CD14-positive monocyte (primary cell): ENCODE measurements at regions not wholly inside any gene's neighbourhood (a gene's known extent, or its start where the extent isn't known, plus 50 kb on each side); places are given as distances from the start of the nearest gene placed in this dataset.

Source experiments
- DNase-seq, 3 donors: peaks; one replicate each; pipeline ENCODE4 v3.0.0-alpha.2; 2011 to 2022
- H2AFZ ChIP-seq: 2 replicates; pipeline ENCODE4 v1.6.0; 2012; ENCODE audit warnings: mild to moderate bottlenecking, low read depth, low read length, inconsistent platforms; ENCODE audit not compliant: insufficient read depth, poor library complexity, severe bottlenecking
- H3K27ac ChIP-seq, 2 donors: 1 replicate in 1 of 2; 2 replicates in 1 of 2; pipeline ENCODE4 v1.5.1; 2012 to 2013; ENCODE audit warnings: low read length in 2 of 2, control low read depth in 1 of 2, inconsistent platforms in 1 of 2, low read depth in 1 of 2, mild to moderate bottlenecking in 1 of 2
- H3K27me3 ChIP-seq, 2 donors: one replicate each; pipeline versions ENCODE4 v1.6.0 to v1.6.1; 2011 to 2013; ENCODE audit warnings: low read length in 2 of 2; ENCODE audit not compliant: control insufficient read depth in 2 of 2, insufficient read depth in 2 of 2
- H3K36me3 ChIP-seq, 2 donors: replicated peaks in 1 of 2; 1 replicate in 1 of 2; 2 replicates in 1 of 2; pipeline versions ENCODE4 v1.5.1 to v1.6.1; 2012 to 2013; ENCODE audit warnings: low read length in 2 of 2, control low read depth in 1 of 2, inconsistent platforms in 1 of 2, mild to moderate bottlenecking in 1 of 2; ENCODE audit not compliant: insufficient read depth in 2 of 2, control insufficient read depth in 1 of 2
- H3K4me1 ChIP-seq, 2 donors: 1 replicate in 1 of 2; 2 replicates in 1 of 2; pipeline versions ENCODE4 v1.5.1 to v1.6.1; 2012 to 2013; ENCODE audit warnings: low read length in 2 of 2, control low read depth in 1 of 2, inconsistent platforms in 1 of 2, mild to moderate bottlenecking in 1 of 2, moderate library complexity in 1 of 2; ENCODE audit not compliant: insufficient read depth in 2 of 2, control insufficient read depth in 1 of 2
- H3K4me2 ChIP-seq: replicated peaks from 2 replicates; pipeline ENCODE3; 2012; ENCODE audit warnings: low read length, moderate library complexity, mild to moderate bottlenecking; ENCODE audit not compliant: poor library complexity, severe bottlenecking; ENCODE audit errors: extremely low read depth
- H3K4me3 ChIP-seq, 3 experiments: fragments of 200-600 bp in 1 of 3; sonication (generic) in 1 of 3; replicated peaks in 1 of 3; 1 replicate in 2 of 3; 2 replicates in 1 of 3; pipeline ENCODE4 v1.5.1; 2011 to 2013; ENCODE audit warnings: low read length in 3 of 3, mild to moderate bottlenecking in 3 of 3, control low read depth in 2 of 3, low read depth in 2 of 3, inconsistent platforms in 1 of 3, moderate library complexity in 1 of 3
- H3K79me2 ChIP-seq: 2 replicates; pipeline ENCODE4 v1.6.0; 2012; ENCODE audit warnings: mild to moderate bottlenecking, control low read depth, inconsistent platforms, low read length, moderate library complexity; ENCODE audit not compliant: insufficient read depth
- H3K9ac ChIP-seq: 2 replicates; pipeline ENCODE4 v1.6.0; 2017; ENCODE audit warnings: low read length, mild to moderate bottlenecking; ENCODE audit not compliant: insufficient read depth, poor library complexity, severe bottlenecking
- H3K9me3 ChIP-seq, 2 donors: replicated peaks in 1 of 2; 1 replicate in 1 of 2; 2 replicates in 1 of 2; pipeline versions ENCODE4 v1.5.1 to v1.6.1; 2012 to 2013; ENCODE audit warnings: low read length in 2 of 2, control low read depth in 1 of 2; ENCODE audit not compliant: control insufficient read depth in 1 of 2, insufficient read depth in 1 of 2
- H4K20me1 ChIP-seq: 2 replicates; pipeline ENCODE4 v1.6.0; 2012; ENCODE audit warnings: mild to moderate bottlenecking, low read length, control low read depth, moderate library complexity; ENCODE audit not compliant: insufficient read depth
- H3K27ac Mint-ChIP-seq, 7 donors: one replicate each; pipeline ENCODE4 v1.8.0; 2020; ENCODE audit warnings: mild to moderate bottlenecking in 7 of 7, mixed read lengths in 7 of 7, moderate library complexity in 6 of 7, inconsistent platforms in 2 of 7
- H3K27me3 Mint-ChIP-seq, 3 donors: one replicate each; pipeline ENCODE4 v1.8.0; 2021 to 2022; ENCODE audit warnings: low read depth in 3 of 3, mild to moderate bottlenecking in 3 of 3, mixed read lengths in 3 of 3, moderate library complexity in 3 of 3, inconsistent platforms in 1 of 3
- H3K36me3 Mint-ChIP-seq, 2 donors: one replicate each; pipeline ENCODE4 v1.8.0; 2020; ENCODE audit warnings: mixed read lengths in 2 of 2, inconsistent platforms in 1 of 2, mild to moderate bottlenecking in 1 of 2
- H3K4me1 Mint-ChIP-seq: one replicate; pipeline ENCODE4 v1.8.0; 2020; ENCODE audit warnings: mild to moderate bottlenecking, mixed read lengths
- H3K4me3 Mint-ChIP-seq, 2 donors: one replicate each; pipeline ENCODE4 v1.8.0; 2020; ENCODE audit warnings: mild to moderate bottlenecking in 2 of 2, mixed read lengths in 2 of 2, moderate library complexity in 1 of 2
- H3K9me3 Mint-ChIP-seq, 7 donors: one replicate each; pipeline ENCODE4 v1.8.0; 2020 to 2022; ENCODE audit warnings: mixed read lengths in 7 of 7, mild to moderate bottlenecking in 6 of 7, moderate library complexity in 6 of 7, inconsistent platforms in 2 of 7
- CTCF ChIP-seq: fragments of 200-600 bp; IDR thresholded peaks from one replicate; pipeline ENCODE4 v1.8.0; 2022; ENCODE audit warnings: antibody characterized with exemption, mild to moderate bottlenecking
- WGBS: methylation state at CpG from one replicate; pipeline ENCODE4 v1.1.5; 2013; ENCODE audit warnings: missing lambda C conversion rate; ENCODE audit not compliant: insufficient coverage; 5-methylcytosine and 5-hydroxymethylcytosine counted together
- intact Hi-C, 2 donors: fragments of 100-400 bp; cut with micrococcal nuclease; formaldehyde crosslinking; loops; one replicate each; pipeline versions ENCODE4 v1.15.0 to v1.15.1; 2023

- Histone ChIP-seq H2AFZ (no peak overlapping the region), H3K79me2 (no peaks in the 10 kb centered on the region), H3K4me2 (no peak overlapping the region), H3K9me3 (peaks cover 0 to 4% of the 10 kb centered on the region in 2 donors), H4K20me1 (no peaks in the 10 kb centered on the region), H3K27me3 (no peaks in the 10 kb centered on the region), H3K4me3 (no peak overlapping the region), H3K4me1 (no peaks in the 10 kb centered on the region), H3K9ac (no peak overlapping the region), H3K27ac (no peak overlapping the region), H3K36me3 (no peaks in the 10 kb centered on the region)
- Mint-ChIP-seq H3K9me3 (peaks cover 0 to 6% (median 3%) of the 10 kb centered on the region in 7 donors), H3K4me1 (no peaks in the 10 kb centered on the region), H3K4me3 (no peak overlapping the region), H3K27me3 (peaks cover 0 to 2% (median 0%) of the 10 kb centered on the region in 3 donors), H3K27ac (no peak overlapping the region), H3K36me3 (no peaks in the 10 kb centered on the region)
- no peak for DNase-seq
- TF ChIP-seq CTCF: no peak
- WGBS: 88% methylated on average over 2 of the region's 5 CpGs
- intact Hi-C loops: no loop called here
Observed at GRCh38 chr9:80025796-80026520, 454.2 kb downstream of the TLE4 start.

- Mint-ChIP-seq H3K4me3 (no peak overlapping the region), H3K9me3 (peaks cover 0 to 6% (median 3%) of the 10 kb centered on the region in 7 donors), H3K27ac (no peak overlapping the region), H3K27me3 (peaks cover 0 to 2% (median 0%) of the 10 kb centered on the region in 3 donors), H3K4me1 (no peaks in the 10 kb centered on the region), H3K36me3 (no peaks in the 10 kb centered on the region)
- intact Hi-C loops: no loop called here
- Histone ChIP-seq H2AFZ (no peak overlapping the region), H3K9ac (no peak overlapping the region), H4K20me1 (no peaks in the 10 kb centered on the region), H3K27me3 (no peaks in the 10 kb centered on the region), H3K9me3 (peaks cover 0 to 4% of the 10 kb centered on the region in 2 donors), H3K4me2 (no peak overlapping the region), H3K36me3 (no peaks in the 10 kb centered on the region), H3K4me1 (no peaks in the 10 kb centered on the region), H3K4me3 (no peak overlapping the region), H3K79me2 (no peaks in the 10 kb centered on the region), H3K27ac (no peak overlapping the region)
- no peak for TF ChIP-seq CTCF
- WGBS: 83% methylated on average over 1 of the region's 1 CpG
- no peak for DNase-seq
Observed at GRCh38 chr9:80025131-80025530, 453.4 kb downstream of the TLE4 start.
